DOHH2 (cell line): ENCODE measurements at regions not wholly inside any gene's neighbourhood (a gene's known extent, or its start where the extent isn't known, plus 50 kb on each side); places are given as distances from the start of the nearest gene placed in this dataset.

Experiments
- H3F3A ChIP-seq: fragments of 200-600 bp; sonication (generic), shearing (Covaris generic); 2 replicates; pipeline ENCODE4 v1.6.0; 2016; ENCODE audit warnings: antibody characterized with exemption, mild to moderate bottlenecking; ENCODE audit not compliant: control insufficient read depth, insufficient read depth
- H3K27ac ChIP-seq: fragments of 200-600 bp; sonication (generic); 2 replicates; pipeline ENCODE4 v1.5.1; 2014; ENCODE audit warnings: low read depth, mild to moderate bottlenecking, low read length, moderate library complexity
- H3K27me3 ChIP-seq: fragments of 200-600 bp; sonication (generic); 2 replicates; pipeline ENCODE4 v1.6.1; 2014; ENCODE audit warnings: mild to moderate bottlenecking, low read length, mixed read lengths; ENCODE audit not compliant: control insufficient read depth
- H3K36me3 ChIP-seq: fragments of 200-600 bp; sonication (generic); 2 replicates; pipeline ENCODE4 v1.6.1; 2014; ENCODE audit warnings: mild to moderate bottlenecking, low read length, moderate library complexity, mixed read lengths; ENCODE audit not compliant: control insufficient read depth
- H3K4me1 ChIP-seq: fragments of 200-600 bp; sonication (generic); 2 replicates; pipeline ENCODE4 v1.6.1; 2014; ENCODE audit warnings: mild to moderate bottlenecking, low read length, mixed read lengths; ENCODE audit not compliant: control insufficient read depth
- H3K4me2 ChIP-seq: fragments of 200-600 bp; sonication (generic); 2 replicates; pipeline ENCODE4 v1.6.0; 2014; ENCODE audit warnings: mild to moderate bottlenecking, low read length, moderate library complexity
- H3K4me3 ChIP-seq: fragments of 200-600 bp; sonication (generic); 2 replicates; pipeline ENCODE4 v1.5.1; 2014; ENCODE audit warnings: mild to moderate bottlenecking, low read length, mixed read lengths
- H3K79me2 ChIP-seq: fragments of 200-600 bp; sonication (generic); 2 replicates; pipeline ENCODE4 v1.6.1; 2014; ENCODE audit warnings: mild to moderate bottlenecking, low read length, mixed read lengths; ENCODE audit not compliant: control insufficient read depth
- H3K9me2 ChIP-seq: fragments of 200-600 bp; sonication (generic); replicated peaks from 2 replicates; pipeline ENCODE4 v1.6.1; 2014; ENCODE audit warnings: mild to moderate bottlenecking, low read length, mixed read lengths; ENCODE audit not compliant: control insufficient read depth
- H3K9me3 ChIP-seq: fragments of 200-600 bp; sonication (generic); 2 replicates; pipeline ENCODE4 v1.6.1; 2014; ENCODE audit warnings: antibody characterized with exemption, low read length, mixed read lengths; ENCODE audit not compliant: control insufficient read depth, insufficient read depth
- H4K20me1 ChIP-seq: fragments of 200-600 bp; sonication (generic); 2 replicates; pipeline ENCODE4 v1.6.0; 2014; ENCODE audit warnings: low read depth, mild to moderate bottlenecking, antibody characterized with exemption, low read length, moderate library complexity; ENCODE audit not compliant: control insufficient read depth, insufficient read depth
- CTCF ChIP-seq: fragments of 200-600 bp; sonication (generic); IDR thresholded peaks from one replicate; pipeline ENCODE4 v1.5.1; 2014; ENCODE audit warnings: antibody characterized with exemption, mild to moderate bottlenecking, low read depth, low read length; ENCODE audit not compliant: poor library complexity, severe bottlenecking
- EZH2phosphoT487 ChIP-seq: fragments of 200-600 bp; sonication (generic); IDR thresholded peaks from 2 replicates; pipeline ENCODE4 v1.6.1; 2017; ENCODE audit warnings: borderline replicate concordance, mild to moderate bottlenecking, antibody characterized with exemption, low read length, moderate library complexity, mixed read lengths

DNA sequence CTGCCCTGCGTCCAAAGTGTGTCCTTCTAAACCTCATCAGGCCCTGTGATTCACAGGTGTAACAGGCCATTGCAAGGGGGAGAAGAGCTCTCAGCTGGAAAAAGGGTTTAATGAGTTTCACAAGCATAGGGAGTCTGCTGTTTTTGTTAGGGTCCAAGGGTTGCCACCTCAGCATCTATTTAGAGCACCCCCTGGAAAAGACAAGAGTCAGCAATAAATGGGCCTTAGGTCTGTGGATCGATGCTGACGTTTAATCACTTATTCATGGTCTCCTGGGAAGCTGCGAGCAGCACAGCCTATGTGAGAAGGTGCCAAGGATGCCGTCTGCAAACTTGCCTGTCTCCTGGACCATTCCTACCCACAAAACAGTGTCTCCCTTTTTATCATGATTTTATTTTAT lies 78.4 kb upstream of the BAIAP2L1 start:
- Histone ChIP-seq H3K4me3 (no peak overlapping the region), H3F3A (no peaks in the 10 kb centered on the region), H3K4me1 (peaks cover 9% of the 10 kb centered on the region), H4K20me1 (no peaks in the 10 kb centered on the region), H3K4me2 (no peak overlapping the region), H3K9me2 (no peaks in the 10 kb centered on the region), H3K27ac (no peak overlapping the region), H3K36me3 (no peaks in the 10 kb centered on the region), H3K9me3 (peaks cover 10% of the 10 kb centered on the region; the same call in 1 of the 2 replicates), H3K27me3 (no peaks in the 10 kb centered on the region), H3K79me2 (no peaks in the 10 kb centered on the region)
- TF ChIP-seq CTCF (no peak), EZH2phosphoT487 (no peak)

- Histone ChIP-seq H3K36me3 (no peaks in the 10 kb centered on the region), H3K27ac (no peak overlapping the region), H3F3A (no peaks in the 10 kb centered on the region), H3K4me2 (no peak overlapping the region), H3K4me3 (no peak overlapping the region), H4K20me1 (no peaks in the 10 kb centered on the region), H3K9me2 (no peaks in the 10 kb centered on the region), H3K9me3 (peaks cover 2% of the 10 kb centered on the region; the same call in 1 of the 2 replicates), H3K4me1 (no peaks in the 10 kb centered on the region), H3K27me3 (no peaks in the 10 kb centered on the region), H3K79me2 (no peaks in the 10 kb centered on the region)
- no peak for TF ChIP-seq EZH2phosphoT487
- TF ChIP-seq CTCF = no peak
These were observed 74.5 kb upstream of the BAIAP2L1 start for GRCh38 chr7:98475352-98475751.

GRCh38 chr7:98474558-98474957 lies 73.7 kb upstream of the BAIAP2L1 start:
- Histone ChIP-seq H3K27me3 (no peaks in the 10 kb centered on the region), H3K27ac (no peak overlapping the region), H4K20me1 (no peaks in the 10 kb centered on the region), H3K9me3 (0 out of 2 replicates have a peak, but pooled peaks cover under 1% of the 10 kb centered on the region), H3K9me2 (no peaks in the 10 kb centered on the region), H3K4me1 (no peaks in the 10 kb centered on the region), H3K79me2 (no peaks in the 10 kb centered on the region), H3K4me2 (no peak overlapping the region), H3F3A (no peaks in the 10 kb centered on the region), H3K36me3 (no peaks in the 10 kb centered on the region), H3K4me3 (no peak overlapping the region)
- TF ChIP-seq CTCF = no peak
- no peak for TF ChIP-seq EZH2phosphoT487

DNA sequence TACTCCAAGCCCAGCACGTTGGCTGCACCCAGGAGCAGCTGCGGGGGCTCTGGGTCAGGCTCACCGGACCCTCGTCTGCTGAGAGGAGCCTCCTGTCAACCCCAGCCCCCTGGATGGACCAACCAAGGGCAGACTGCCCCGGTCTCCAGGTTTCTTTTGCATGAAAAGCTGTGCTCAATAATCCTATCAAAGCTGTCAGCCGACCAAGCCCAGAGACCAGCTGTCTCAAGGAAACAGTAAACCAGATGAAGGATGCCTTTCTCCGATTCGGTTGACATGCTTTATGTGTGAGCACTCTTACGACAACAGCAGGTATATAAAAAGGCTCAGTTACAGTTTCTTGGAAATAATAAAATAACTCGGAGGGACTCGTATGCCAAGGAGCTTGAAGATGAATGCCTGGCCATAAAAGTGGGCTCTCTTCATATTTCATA lies 71.6 kb upstream of the BAIAP2L1 start:
- no peaks in the 10 kb centered on the region for H3K36me3 ChIP-seq
- TF ChIP-seq CTCF = no peak
- no peak for TF ChIP-seq EZH2phosphoT487
- H3K27ac ChIP-seq = no peak overlapping the region
- no peaks in the 10 kb centered on the region for H3K79me2 ChIP-seq
- no peaks in the 10 kb centered on the region for H3F3A ChIP-seq
- no peaks in the 10 kb centered on the region for H3K9me2 ChIP-seq
- no peaks in the 10 kb centered on the region for H3K27me3 ChIP-seq
- H3K4me2 ChIP-seq = no peak overlapping the region
- no peak overlapping the region for H3K4me3 ChIP-seq
- peaks cover 6% of the 10 kb centered on the region; the same call in 1 of the 2 replicates for H3K9me3 ChIP-seq
- H3K4me1 ChIP-seq = no peaks in the 10 kb centered on the region
- H4K20me1 ChIP-seq = no peaks in the 10 kb centered on the region
